Upper lobe of left lung (tissue), 4 donors: ENCODE measurements at regions not wholly inside any gene's neighbourhood (a gene's known extent, or its start where the extent isn't known, plus 50 kb on each side); places are given as distances from the start of the nearest gene placed in this dataset.

Experiments used
- POLR2A ChIP-seq, 4 donors: fragments of 450-650 bp; IDR thresholded peaks; one replicate each; pipeline ENCODE4 v1.5.1; 2016 to 2017; ENCODE audit warnings: antibody characterized with exemption in 4 of 4, mild to moderate bottlenecking in 2 of 4
- POLR2AphosphoS5 ChIP-seq, 2 donors: sonication (generic); formaldehyde crosslinking; IDR thresholded peaks; one replicate each; pipeline ENCODE4 v1.5.1; 2017; ENCODE audit warnings: antibody characterized with exemption in 2 of 2
- TF ChIP-seq, protein P1 (sequence below), 6 experiments: fragments of 450-650 bp in 4 of 6; fragments of 200-600 bp in 2 of 6; sonication (generic) in 2 of 6; IDR thresholded peaks; one replicate each; pipeline ENCODE4 v1.5.1; 2016 to 2019; ENCODE audit warnings: antibody characterized with exemption in 6 of 6

- no peak for TF ChIP-seq POLR2AphosphoS5 (IDR thresholded peaks at IDR 0.05)
- TF ChIP-seq, protein P1, sequence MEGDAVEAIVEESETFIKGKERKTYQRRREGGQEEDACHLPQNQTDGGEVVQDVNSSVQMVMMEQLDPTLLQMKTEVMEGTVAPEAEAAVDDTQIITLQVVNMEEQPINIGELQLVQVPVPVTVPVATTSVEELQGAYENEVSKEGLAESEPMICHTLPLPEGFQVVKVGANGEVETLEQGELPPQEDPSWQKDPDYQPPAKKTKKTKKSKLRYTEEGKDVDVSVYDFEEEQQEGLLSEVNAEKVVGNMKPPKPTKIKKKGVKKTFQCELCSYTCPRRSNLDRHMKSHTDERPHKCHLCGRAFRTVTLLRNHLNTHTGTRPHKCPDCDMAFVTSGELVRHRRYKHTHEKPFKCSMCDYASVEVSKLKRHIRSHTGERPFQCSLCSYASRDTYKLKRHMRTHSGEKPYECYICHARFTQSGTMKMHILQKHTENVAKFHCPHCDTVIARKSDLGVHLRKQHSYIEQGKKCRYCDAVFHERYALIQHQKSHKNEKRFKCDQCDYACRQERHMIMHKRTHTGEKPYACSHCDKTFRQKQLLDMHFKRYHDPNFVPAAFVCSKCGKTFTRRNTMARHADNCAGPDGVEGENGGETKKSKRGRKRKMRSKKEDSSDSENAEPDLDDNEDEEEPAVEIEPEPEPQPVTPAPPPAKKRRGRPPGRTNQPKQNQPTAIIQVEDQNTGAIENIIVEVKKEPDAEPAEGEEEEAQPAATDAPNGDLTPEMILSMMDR (IDR thresholded peaks at IDR 0.05): no peak
- TF ChIP-seq POLR2A (IDR thresholded peaks at IDR 0.05): no peak
Measured at GRCh38 chr10:42940487-42941294, 136.2 kb upstream of the RET start.
